ENCODE measurements at regions not wholly inside any gene's neighbourhood (a gene's known extent, or its start where the extent isn't known, plus 50 kb on each side); places are given as distances from the start of the nearest gene placed in this dataset.

GRCh38 chr15:69518806-69519205 is 66.2 kb downstream of the RPLP1 start:
- no peak for TF ChIP-seq CTCF (IDR thresholded peaks at IDR 0.05)
- Histone ChIP-seq H3K9me3 (no peaks in the 10 kb centered on the region), H3K4me3 (no peak overlapping the region), H3K4me1 (ENCODE audit: low read depth) (peaks cover 6% of the 10 kb centered on the region), H3K36me3 (ENCODE audit: low read depth) (no peaks in the 10 kb centered on the region)
- no peak for DNase-seq
- intact Hi-C loops (cut with DNase I, micrococcal nuclease): no loop called here
- ATAC-seq: no peak

- ATAC-seq: no peak
- Histone ChIP-seq H3K4me1 (ENCODE audit: low read depth) (peaks cover 17% of the 10 kb centered on the region), H3K36me3 (ENCODE audit: low read depth) (no peaks in the 10 kb centered on the region), H3K9me3 (no peaks in the 10 kb centered on the region), H3K4me3 (no peak overlapping the region)
- TF ChIP-seq CTCF (IDR thresholded peaks at IDR 0.05): no peak
- DNase-seq: no peak
- intact Hi-C loops (cut with DNase I, micrococcal nuclease): no loop called here
These were observed 67.4 kb downstream of the RPLP1 start for GRCh38 chr15:69520067-69520466.

GRCh38 chr15:69522361-69522760 is 69.7 kb downstream of the RPLP1 start:
- no peaks in the 10 kb centered on the region for H3K9me3 ChIP-seq
- intact Hi-C loops (cut with DNase I, micrococcal nuclease): no loop called here
- no peak for TF ChIP-seq CTCF (IDR thresholded peaks at IDR 0.05)
- ATAC-seq: no peak
- H3K4me3 ChIP-seq: no peak overlapping the region
- peaks cover 17% of the 10 kb centered on the region for H3K4me1 ChIP-seq (ENCODE audit: low read depth)
- no peaks in the 10 kb centered on the region for H3K36me3 ChIP-seq (ENCODE audit: low read depth)
- DNase-seq: no peak

- Histone ChIP-seq H3K36me3 (ENCODE audit: low read depth) (no peaks in the 10 kb centered on the region), H3K9me3 (no peaks in the 10 kb centered on the region), H3K4me1 (ENCODE audit: low read depth) (peaks cover 17% of the 10 kb centered on the region), H3K4me3 (no peak overlapping the region)
- TF ChIP-seq CTCF (IDR thresholded peaks at IDR 0.05): peak; percentile 66
- intact Hi-C loops (cut with DNase I, micrococcal nuclease): no loop called here
- DNase-seq: peak; percentile 77 to 90 (median 89)
- ATAC-seq: peak; percentile 89
These were observed 70.7 kb downstream of the RPLP1 start for GRCh38 chr15:69523010-69524001.

- Histone ChIP-seq H3K4me1 (ENCODE audit: low read depth) (peaks cover 17% of the 10 kb centered on the region), H3K4me3 (no peak overlapping the region), H3K36me3 (ENCODE audit: low read depth) (no peaks in the 10 kb centered on the region), H3K9me3 (no peaks in the 10 kb centered on the region)
- TF ChIP-seq CTCF (IDR thresholded peaks at IDR 0.05): no peak
- DNase-seq (peak in 2 of 3 donors; percentile 50 to 69), ATAC-seq (peak; percentile 80)
- intact Hi-C loops (cut with DNase I, micrococcal nuclease): no loop called here
These were observed 71.7 kb downstream of the RPLP1 start for GRCh38 chr15:69524296-69524695.

Data from mucosa of descending colon (tissue), 3 donors.